Neural cell (in vitro differentiated cells): ENCODE measurements at regions not wholly inside any gene's neighbourhood (a gene's known extent, or its start where the extent isn't known, plus 50 kb on each side); places are given as distances from the start of the nearest gene placed in this dataset.

Experiments used
- H2AFZ ChIP-seq: fragments of 200-600, 300-800 bp; sonication (generic), shearing (Covaris generic); 2 replicates; pipeline ENCODE4 v1.6.0; 2014; ENCODE audit warnings: low read depth, mild to moderate bottlenecking, antibody characterized with exemption, low read length, moderate library complexity
- H3F3A ChIP-seq: fragments of 200-600 bp; shearing (Covaris generic); 2 replicates; pipeline ENCODE4 v1.6.1; 2016; ENCODE audit warnings: mild to moderate bottlenecking, moderate library complexity, mixed read lengths, antibody characterized with exemption, low read length; ENCODE audit not compliant: insufficient read depth, poor library complexity, severe bottlenecking
- H3K27ac ChIP-seq: fragments of 200-600, 300-800 bp; sonication (generic), shearing (Covaris generic); 2 replicates; pipeline ENCODE4 v1.5.1; 2014; ENCODE audit warnings: mild to moderate bottlenecking, low read length, moderate library complexity
- H3K27me3 ChIP-seq: fragments of 300-800, 200-600 bp; sonication (generic), shearing (Covaris generic); 2 replicates; pipeline ENCODE4 v1.6.0; 2014; ENCODE audit warnings: mild to moderate bottlenecking, low read depth, low read length, moderate library complexity; ENCODE audit not compliant: insufficient read depth
- H3K36me3 ChIP-seq: fragments of 300-800, 200-600 bp; sonication (generic), shearing (Covaris generic); 2 replicates; pipeline ENCODE4 v1.5.1; 2014; ENCODE audit warnings: mild to moderate bottlenecking, antibody characterized with exemption, low read length, moderate library complexity; ENCODE audit not compliant: insufficient read depth
- H3K4me2 ChIP-seq: fragments of 300-800, 200-600 bp; sonication (generic), shearing (Covaris generic); 2 replicates; pipeline ENCODE4 v1.6.0; 2014; ENCODE audit warnings: mild to moderate bottlenecking, low read length
- H3K4me3 ChIP-seq: fragments of 300-800, 200-600 bp; sonication (generic), shearing (Covaris generic); 2 replicates; pipeline ENCODE4 v1.5.1; 2014; ENCODE audit warnings: mild to moderate bottlenecking, low read length, moderate library complexity
- H3K79me2 ChIP-seq: fragments of 200-600 bp; shearing (Covaris generic); replicated peaks from 2 replicates; pipeline ENCODE4 v1.6.0; 2014; ENCODE audit warnings: mild to moderate bottlenecking, low read length, moderate library complexity; ENCODE audit not compliant: insufficient read depth
- H3K9ac ChIP-seq: fragments of 300-800, 200-600 bp; sonication (generic), shearing (Covaris generic); 2 replicates; pipeline ENCODE4 v1.6.1; 2016; ENCODE audit warnings: mild to moderate bottlenecking, low read length, mixed read lengths
- H3K9me2 ChIP-seq: fragments of 200-600 bp; shearing (Covaris generic); 2 replicates; pipeline ENCODE4 v1.6.1; 2016; ENCODE audit warnings: mild to moderate bottlenecking, low read length, mixed read lengths; ENCODE audit not compliant: insufficient read depth
- H3K9me3 ChIP-seq: fragments of 200-600, 300-800 bp; sonication (generic), shearing (Covaris generic); 2 replicates; pipeline ENCODE4 v1.6.1; 2016; ENCODE audit warnings: mild to moderate bottlenecking, mixed run types, low read length, moderate library complexity, mixed read lengths
- H4K20me1 ChIP-seq: fragments of 200-600 bp; shearing (Covaris generic); 2 replicates; pipeline ENCODE4 v1.6.1; 2016; ENCODE audit warnings: mild to moderate bottlenecking, mixed run types; ENCODE audit not compliant: insufficient read depth
- CTCF ChIP-seq: fragments of 450-650 bp; IDR thresholded peaks from 2 replicates; pipeline ENCODE4 v1.5.1; 2014; ENCODE audit warnings: antibody characterized with exemption, mild to moderate bottlenecking, moderate library complexity; ENCODE audit not compliant: poor library complexity, severe bottlenecking
- EP300 ChIP-seq: fragments of 450-650 bp; conservative IDR thresholded peaks from 2 replicates; pipeline ENCODE4 v1.6.1; 2014; ENCODE audit warnings: antibody characterized with exemption, mild to moderate bottlenecking, moderate library complexity; ENCODE audit not compliant: poor library complexity, severe bottlenecking
- EZH2 ChIP-seq: fragments of 200-600, 300-800 bp; shearing (Covaris generic), sonication (generic); IDR thresholded peaks from 2 replicates; pipeline ENCODE4 v1.6.1; 2014; ENCODE audit warnings: antibody characterized with exemption, low read length, borderline replicate concordance, mild to moderate bottlenecking; ENCODE audit not compliant: insufficient read depth, poor library complexity, severe bottlenecking
- MXI1 ChIP-seq: fragments of 450-650 bp; conservative IDR thresholded peaks from 2 replicates; pipeline ENCODE4 v1.6.1; 2014; ENCODE audit warnings: antibody characterized with exemption, mild to moderate bottlenecking; ENCODE audit not compliant: poor library complexity, severe bottlenecking
- POLR2AphosphoS5 ChIP-seq: IDR thresholded peaks from 2 replicates; pipeline ENCODE4 v1.6.1; 2012
- RAD21 ChIP-seq: fragments of 450-650 bp; conservative IDR thresholded peaks from 2 replicates; pipeline ENCODE4 v1.6.1; 2014; ENCODE audit warnings: antibody characterized with exemption, mild to moderate bottlenecking, moderate library complexity
- REST ChIP-seq: IDR thresholded peaks from 2 replicates; pipeline ENCODE4 v1.6.1; 2012; ENCODE audit warnings: borderline replicate concordance
- SMC3 ChIP-seq: fragments of 450-650 bp; conservative IDR thresholded peaks from 2 replicates; pipeline ENCODE4 v1.6.1; 2014; ENCODE audit warnings: antibody characterized with exemption, mild to moderate bottlenecking, moderate library complexity; ENCODE audit not compliant: poor library complexity
- TAF1 ChIP-seq: IDR thresholded peaks from 2 replicates; pipeline ENCODE4 v1.6.1; 2012; ENCODE audit warnings: low read depth

- Histone ChIP-seq H3K9me2 (no peaks in the 10 kb centered on the region), H3K27me3 (no peaks in the 10 kb centered on the region), H3K36me3 (no peaks in the 10 kb centered on the region), H3K27ac (no peak overlapping the region), H3F3A (no peaks in the 10 kb centered on the region), H3K4me2 (no peak overlapping the region), H3K9ac (no peak overlapping the region), H3K9me3 (no peaks in the 10 kb centered on the region), H3K79me2 (no peaks in the 10 kb centered on the region), H3K4me3 (no peak overlapping the region), H4K20me1 (no peaks in the 10 kb centered on the region), H2AFZ (no peak overlapping the region)
- TF ChIP-seq CTCF (no peak), TAF1 (no peak), SMC3 (no peak), MXI1 (no peak), POLR2AphosphoS5 (no peak), REST (no peak), RAD21 (no peak), EP300 (no peak), EZH2 (no peak)
These were observed 250.0 kb downstream of the CDC14C start for GRCh38 chr7:49174396-49174795.

GRCh38 chr7:49187543-49188268 lies 263.4 kb downstream of the CDC14C start:
- no peaks in the 10 kb centered on the region for H3F3A ChIP-seq
- H3K27ac ChIP-seq = no peak overlapping the region
- H4K20me1 ChIP-seq = no peaks in the 10 kb centered on the region
- H3K36me3 ChIP-seq = no peaks in the 10 kb centered on the region
- H3K79me2 ChIP-seq = no peaks in the 10 kb centered on the region
- no peaks in the 10 kb centered on the region for H3K9me2 ChIP-seq
- H3K9ac ChIP-seq = no peak overlapping the region
- no peak overlapping the region for H3K4me2 ChIP-seq
- H2AFZ ChIP-seq = no peak overlapping the region
- no peak overlapping the region for H3K4me3 ChIP-seq
- no peaks in the 10 kb centered on the region for H3K9me3 ChIP-seq
- no peaks in the 10 kb centered on the region for H3K27me3 ChIP-seq
- no peak for TF ChIP-seq RAD21
- no peak for TF ChIP-seq MXI1
- TF ChIP-seq POLR2AphosphoS5 = no peak
- no peak for TF ChIP-seq SMC3
- no peak for TF ChIP-seq CTCF
- no peak for TF ChIP-seq EZH2
- TF ChIP-seq EP300 = no peak
- no peak for TF ChIP-seq TAF1
- TF ChIP-seq REST = no peak
